ENCODE measurements at regions not wholly inside any gene's neighbourhood (a gene's known extent, or its start where the extent isn't known, plus 50 kb on each side); places are given as distances from the start of the nearest gene placed in this dataset.
"Not testable (repeated sequence)": the region's sequence is repeated elsewhere in the genome, so short reads cannot be mapped to it uniquely, and the experiment has no call there.

DNA sequence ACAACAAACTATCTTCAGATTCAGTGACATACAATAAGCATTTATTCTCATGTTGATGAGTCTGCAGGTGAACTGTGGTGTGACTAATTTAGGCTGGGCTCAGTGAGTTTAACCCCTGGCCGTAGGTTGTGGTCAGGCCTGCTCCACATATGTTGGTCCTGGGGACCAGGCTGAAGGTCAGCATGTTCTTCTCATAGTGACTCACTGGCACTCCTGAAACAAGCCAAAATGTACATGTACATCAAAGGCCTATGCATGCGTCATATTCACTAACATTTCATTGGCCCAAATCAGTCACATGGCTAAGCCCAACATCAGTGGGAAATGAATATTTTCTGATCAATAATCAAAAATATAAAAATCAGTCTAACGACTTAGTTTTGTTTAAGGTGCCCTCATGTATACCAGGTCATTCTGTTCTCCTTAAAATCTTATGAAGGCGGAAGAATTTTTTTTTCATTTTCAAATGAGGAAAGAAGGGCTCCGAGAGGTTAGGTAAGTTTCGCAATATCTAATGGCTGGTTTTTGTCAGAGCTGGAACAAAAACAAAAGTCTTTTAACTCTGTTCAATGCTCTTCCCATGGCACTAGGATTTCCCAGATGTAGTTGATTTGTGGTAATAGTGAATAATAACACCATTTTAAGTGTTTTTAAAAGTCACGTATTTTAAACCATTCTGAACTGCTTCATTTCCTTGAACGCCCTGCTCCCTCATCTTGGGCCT is 148.5 kb downstream of the MFSD1 start:
- no peak for DNase-seq
- Histone ChIP-seq H3K4me1 (no peaks in the 10 kb centered on the region), H3K36me3 (no peaks in the 10 kb centered on the region), H3K9me3 (replicated peaks) (no peaks in the 10 kb centered on the region), H3K27ac (no peak overlapping the region), H3K27me3 (no peaks in the 10 kb centered on the region; the same call in 1 of the 2 replicates), H3K4me3 (no peak overlapping the region)

DNA sequence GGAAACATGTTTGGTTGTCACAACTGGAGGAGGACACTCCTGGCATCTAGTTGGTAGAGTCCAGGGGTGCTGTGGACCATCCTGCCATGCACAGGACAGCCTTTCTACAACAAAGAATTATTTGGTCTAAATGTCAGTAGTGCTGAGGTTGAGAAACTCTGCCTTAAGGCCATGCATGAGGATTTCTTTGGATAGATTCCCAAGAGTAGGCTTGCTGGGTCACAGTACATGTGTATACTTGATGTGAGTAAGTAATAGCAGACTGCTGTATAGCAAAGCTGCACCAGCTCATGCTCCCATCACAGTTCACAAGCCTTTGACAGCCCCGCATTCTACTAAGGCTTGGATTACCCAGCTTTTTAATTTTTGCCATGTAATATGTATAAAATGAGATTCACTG is 151.3 kb downstream of the MFSD1 start:
- Histone ChIP-seq H3K4me3 (no peak overlapping the region), H3K36me3 (no peaks in the 10 kb centered on the region), H3K27me3 (no peaks in the 10 kb centered on the region; the same call in 1 of the 2 replicates), H3K4me1 (no peaks in the 10 kb centered on the region), H3K27ac (no peak overlapping the region), H3K9me3 (replicated peaks) (no peaks in the 10 kb centered on the region)
- no peak for DNase-seq

DNA sequence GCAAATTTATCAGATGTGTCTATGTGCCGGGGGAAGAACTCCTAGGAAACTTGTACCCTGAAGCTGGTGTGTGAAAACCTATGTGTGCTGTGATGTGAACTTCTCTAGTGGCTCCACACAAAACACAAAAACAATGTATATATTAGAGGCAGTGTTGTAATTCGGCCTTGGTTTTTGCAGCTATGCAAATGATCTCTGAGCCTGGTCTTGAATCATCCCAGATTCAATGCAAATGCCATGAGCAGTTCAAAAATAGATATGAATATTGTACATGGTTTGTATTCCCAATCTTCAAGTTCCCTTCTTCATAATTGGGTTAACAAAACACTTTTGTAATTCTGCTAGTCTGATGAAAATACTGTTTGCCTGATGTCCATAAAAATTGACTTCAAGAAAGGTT is 152.6 kb downstream of the MFSD1 start:
- Histone ChIP-seq H3K36me3 (no peaks in the 10 kb centered on the region), H3K27me3 (no peaks in the 10 kb centered on the region; the same call in 1 of the 2 replicates), H3K4me1 (no peaks in the 10 kb centered on the region), H3K4me3 (no peak overlapping the region), H3K9me3 (replicated peaks) (no peaks in the 10 kb centered on the region), H3K27ac (no peak overlapping the region)
- DNase-seq: no peak

GRCh38 chr3:158957777-158958176 is 155.9 kb downstream of the MFSD1 start:
- not testable (repeated sequence) for H3K27me3 ChIP-seq; DNase-seq; H3K4me3 ChIP-seq; H3K27ac ChIP-seq; H3K4me1 ChIP-seq; H3K9me3 ChIP-seq (replicated peaks); H3K36me3 ChIP-seq

GRCh38 chr3:158958873-158959272 is 157.0 kb downstream of the MFSD1 start:
- no peaks in the 10 kb centered on the region for H3K36me3 ChIP-seq
- no peak overlapping the region for H3K27ac ChIP-seq
- no peaks in the 10 kb centered on the region; the same call in 1 of the 2 replicates for H3K27me3 ChIP-seq
- no peak for DNase-seq
- H3K4me1 ChIP-seq: no peaks in the 10 kb centered on the region
- H3K4me3 ChIP-seq: no peak overlapping the region
- no peaks in the 10 kb centered on the region for H3K9me3 ChIP-seq (replicated peaks)

DNA sequence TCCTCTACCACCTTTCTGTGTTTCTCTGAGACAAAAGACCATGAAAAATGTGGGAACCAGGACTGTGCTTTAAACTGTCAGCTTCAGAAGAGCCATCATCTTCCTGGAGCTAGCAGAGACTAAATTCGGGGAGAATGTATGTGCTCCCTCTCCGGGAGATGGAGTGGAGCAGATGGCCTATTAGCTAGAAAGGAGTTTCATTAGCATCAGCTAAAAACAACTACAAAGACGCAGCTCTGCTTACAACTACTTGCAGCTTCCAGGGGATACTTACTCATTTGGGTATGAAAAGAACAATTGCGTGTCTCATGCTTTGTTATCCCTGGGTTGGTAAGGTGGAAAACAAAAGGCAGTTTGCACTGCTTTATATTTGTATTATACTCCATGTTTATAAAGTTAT is 159.6 kb downstream of the MFSD1 start:
- no peak for DNase-seq
- no peaks in the 10 kb centered on the region for H3K4me1 ChIP-seq
- H3K4me3 ChIP-seq: no peak overlapping the region
- no peaks in the 10 kb centered on the region for H3K9me3 ChIP-seq (replicated peaks)
- H3K36me3 ChIP-seq: no peaks in the 10 kb centered on the region
- H3K27me3 ChIP-seq: no peaks in the 10 kb centered on the region; the same call in 1 of the 2 replicates
- no peak overlapping the region for H3K27ac ChIP-seq

- H3K27me3 ChIP-seq: no peaks in the 10 kb centered on the region; the same call in 1 of the 2 replicates
- no peak overlapping the region for H3K27ac ChIP-seq
- DNase-seq: no peak
- no peaks in the 10 kb centered on the region for H3K36me3 ChIP-seq
- no peaks in the 10 kb centered on the region for H3K9me3 ChIP-seq (replicated peaks)
- no peaks in the 10 kb centered on the region for H3K4me1 ChIP-seq
- no peak overlapping the region for H3K4me3 ChIP-seq
Measured at GRCh38 chr3:158961911-158962310, 160.1 kb downstream of the MFSD1 start.

DNA sequence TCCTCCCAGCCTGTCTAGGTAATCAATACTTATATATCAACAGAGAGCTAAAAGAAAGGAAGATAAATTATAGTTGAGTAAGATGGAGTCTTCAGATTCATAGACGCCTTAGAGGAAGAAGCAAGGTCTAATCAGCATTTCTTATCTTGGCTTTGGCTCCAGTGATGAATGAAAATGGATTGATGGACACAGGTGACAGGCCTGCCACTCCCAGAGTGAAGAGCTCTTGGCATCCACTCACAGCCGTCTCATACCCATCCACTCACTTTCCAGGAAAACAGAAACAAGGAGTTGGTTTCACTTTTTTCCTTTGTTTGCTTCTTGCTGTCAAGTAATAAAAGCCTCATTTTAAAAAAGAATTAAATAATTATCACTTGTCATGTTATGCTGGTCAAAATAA is 168.2 kb downstream of the MFSD1 start:
- peak; percentile 38 to 55 for DNase-seq

GRCh38 chr3:158974904-158975303 is 173.1 kb downstream of the MFSD1 start:
- Histone ChIP-seq H3K9me3 (replicated peaks) (no peaks in the 10 kb centered on the region), H3K27ac (no peak overlapping the region)
- no peak for DNase-seq

More for the DNA sequence above, 168.2 kb downstream of the MFSD1 start:
- no peaks in the 10 kb centered on the region for H3K36me3 ChIP-seq
- no peaks in the 10 kb centered on the region for H3K27me3 ChIP-seq
- no peak overlapping the region for H3K4me3 ChIP-seq
- peaks cover 3% of the 10 kb centered on the region; the same call in 1 of the 2 replicates for H3K4me1 ChIP-seq
- H3K27ac ChIP-seq: no peak overlapping the region
- no peaks in the 10 kb centered on the region for H3K9me3 ChIP-seq (replicated peaks)

DNA sequence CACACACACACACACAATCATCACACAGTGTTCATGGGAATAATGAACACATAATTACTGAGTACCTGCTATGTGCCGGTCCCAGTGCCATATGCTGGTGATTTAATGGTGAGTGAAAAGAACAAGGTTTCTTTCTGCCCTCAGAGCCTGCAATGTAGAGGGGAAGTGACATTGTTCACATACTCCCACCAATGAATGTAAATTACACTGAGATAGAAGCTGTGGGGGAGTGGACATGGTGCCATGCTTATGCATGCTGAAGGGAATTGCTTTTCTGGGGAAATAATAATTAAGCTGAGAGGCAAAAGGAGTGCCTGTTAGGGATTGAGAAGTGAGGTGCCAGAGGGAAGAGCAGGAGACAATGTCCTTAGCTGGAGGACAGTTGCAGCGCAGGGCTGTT is 175.1 kb downstream of the MFSD1 start:
- H3K4me1 ChIP-seq: no peaks in the 10 kb centered on the region
- DNase-seq: no peak
- no peak overlapping the region for H3K27ac ChIP-seq
- H3K36me3 ChIP-seq: no peaks in the 10 kb centered on the region
- no peaks in the 10 kb centered on the region for H3K9me3 ChIP-seq (replicated peaks)
- H3K4me3 ChIP-seq: no peak overlapping the region
- no peaks in the 10 kb centered on the region for H3K27me3 ChIP-seq

More at GRCh38 chr3:158974904-158975303, 173.1 kb downstream of the MFSD1 start:
- H3K4me1 ChIP-seq: peaks cover 1% of the 10 kb centered on the region; the same call in 1 of the 2 replicates
- no peaks in the 10 kb centered on the region for H3K27me3 ChIP-seq
- no peaks in the 10 kb centered on the region for H3K36me3 ChIP-seq
- no peak overlapping the region for H3K4me3 ChIP-seq

DNA sequence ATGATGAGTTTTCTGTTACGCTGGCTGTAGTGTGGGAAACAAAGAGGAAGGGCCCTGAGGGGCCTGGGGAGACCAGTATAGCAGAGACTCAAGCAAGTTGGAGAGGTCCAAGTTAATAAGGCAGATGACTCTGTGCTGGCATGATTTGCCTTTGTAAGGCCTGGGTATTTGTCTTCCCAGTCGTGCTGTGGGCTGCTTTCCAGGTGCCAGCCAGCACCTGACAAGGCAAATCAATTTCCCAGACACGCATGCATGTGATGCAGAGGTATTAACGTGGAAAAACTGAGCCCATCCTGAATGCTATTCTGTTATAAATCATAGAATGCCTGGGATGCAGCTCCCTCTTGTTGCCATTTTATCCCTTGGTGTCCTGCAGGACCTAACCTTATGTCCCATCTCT is 175.6 kb downstream of the MFSD1 start:
- H3K27ac ChIP-seq: no peak overlapping the region
- H3K4me3 ChIP-seq: no peak overlapping the region
- DNase-seq: no peak
- H3K27me3 ChIP-seq: no peaks in the 10 kb centered on the region
- H3K9me3 ChIP-seq (replicated peaks): no peaks in the 10 kb centered on the region
- H3K36me3 ChIP-seq: no peaks in the 10 kb centered on the region
- no peaks in the 10 kb centered on the region for H3K4me1 ChIP-seq

- no peaks in the 10 kb centered on the region for H3K4me1 ChIP-seq
- DNase-seq: no peak
- H3K27ac ChIP-seq: no peak overlapping the region
- no peak overlapping the region for H3K4me3 ChIP-seq
- no peaks in the 10 kb centered on the region for H3K9me3 ChIP-seq (replicated peaks)
- H3K36me3 ChIP-seq: no peaks in the 10 kb centered on the region
- no peaks in the 10 kb centered on the region for H3K27me3 ChIP-seq
Measured at GRCh38 chr3:158983216-158984099, 181.6 kb downstream of the MFSD1 start.

GRCh38 chr3:158991146-158991705 is 189.4 kb downstream of the MFSD1 start:
- H3K4me1 ChIP-seq: no peaks in the 10 kb centered on the region
- no peak overlapping the region for H3K4me3 ChIP-seq
- no peak overlapping the region for H3K27ac ChIP-seq
- no peaks in the 10 kb centered on the region for H3K27me3 ChIP-seq
- no peak for DNase-seq
- no peaks in the 10 kb centered on the region for H3K9me3 ChIP-seq (replicated peaks)
- H3K36me3 ChIP-seq: no peaks in the 10 kb centered on the region

DNA sequence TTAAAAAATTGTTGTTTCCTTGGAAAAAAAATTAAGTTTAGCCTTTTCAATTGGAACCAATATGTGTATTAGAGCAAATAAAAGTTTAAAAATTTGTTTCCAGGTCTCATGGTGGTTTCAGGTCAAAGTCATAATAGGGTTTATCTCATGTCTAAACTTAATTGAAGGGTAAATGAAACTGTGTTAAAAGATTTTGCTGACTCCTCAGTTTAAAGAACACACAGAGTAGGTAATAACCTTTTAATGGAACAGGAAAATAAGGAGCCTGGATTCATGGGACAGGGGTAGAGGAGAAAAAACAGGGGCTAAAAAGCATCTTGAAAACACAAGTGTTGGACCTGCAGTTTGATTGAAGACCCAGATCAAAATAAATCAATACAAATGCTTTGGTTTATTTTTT is 190.6 kb downstream of the MFSD1 start:
- no peaks in the 10 kb centered on the region for H3K36me3 ChIP-seq
- no peaks in the 10 kb centered on the region for H3K4me1 ChIP-seq
- no peaks in the 10 kb centered on the region for H3K27me3 ChIP-seq
- DNase-seq: no peak
- H3K4me3 ChIP-seq: no peak overlapping the region
- H3K27ac ChIP-seq: no peak overlapping the region
- H3K9me3 ChIP-seq (replicated peaks): no peaks in the 10 kb centered on the region

- H3K9me3 ChIP-seq (replicated peaks): no peaks in the 10 kb centered on the region
- H3K4me3 ChIP-seq: no peak overlapping the region
- no peak for DNase-seq
- H3K4me1 ChIP-seq: no peaks in the 10 kb centered on the region
- no peaks in the 10 kb centered on the region for H3K36me3 ChIP-seq
- no peaks in the 10 kb centered on the region for H3K27me3 ChIP-seq
- no peak overlapping the region for H3K27ac ChIP-seq
Measured at GRCh38 chr3:158994386-158994785, 192.5 kb downstream of the MFSD1 start.
